Mononuclear cell (primary cell): ENCODE measurements at regions not wholly inside any gene's neighbourhood (a gene's known extent, or its start where the extent isn't known, plus 50 kb on each side); places are given as distances from the start of the nearest gene placed in this dataset.
"Not testable (repeated sequence)": the region's sequence is repeated elsewhere in the genome, so short reads cannot be mapped to it uniquely, and the experiment has no call there.

Experiments used
- H3K27me3 ChIP-seq: 2 replicates; pipeline ENCODE4 v1.6.0; 2011; ENCODE audit warnings: low read length, control low read depth; ENCODE audit not compliant: insufficient read depth
- H3K4me1 ChIP-seq: 2 replicates; pipeline ENCODE4 v1.5.1; 2011; ENCODE audit warnings: mild to moderate bottlenecking, low read length, control low read depth; ENCODE audit not compliant: insufficient read depth
- H3K4me3 ChIP-seq: 2 replicates; pipeline ENCODE4 v1.5.1; 2011; ENCODE audit warnings: mild to moderate bottlenecking, low read length, moderate library complexity
- H3K9me3 ChIP-seq: 2 replicates; pipeline ENCODE4 v1.5.1; 2011; ENCODE audit warnings: low read depth, mild to moderate bottlenecking, control low read depth, low read length

DNA sequence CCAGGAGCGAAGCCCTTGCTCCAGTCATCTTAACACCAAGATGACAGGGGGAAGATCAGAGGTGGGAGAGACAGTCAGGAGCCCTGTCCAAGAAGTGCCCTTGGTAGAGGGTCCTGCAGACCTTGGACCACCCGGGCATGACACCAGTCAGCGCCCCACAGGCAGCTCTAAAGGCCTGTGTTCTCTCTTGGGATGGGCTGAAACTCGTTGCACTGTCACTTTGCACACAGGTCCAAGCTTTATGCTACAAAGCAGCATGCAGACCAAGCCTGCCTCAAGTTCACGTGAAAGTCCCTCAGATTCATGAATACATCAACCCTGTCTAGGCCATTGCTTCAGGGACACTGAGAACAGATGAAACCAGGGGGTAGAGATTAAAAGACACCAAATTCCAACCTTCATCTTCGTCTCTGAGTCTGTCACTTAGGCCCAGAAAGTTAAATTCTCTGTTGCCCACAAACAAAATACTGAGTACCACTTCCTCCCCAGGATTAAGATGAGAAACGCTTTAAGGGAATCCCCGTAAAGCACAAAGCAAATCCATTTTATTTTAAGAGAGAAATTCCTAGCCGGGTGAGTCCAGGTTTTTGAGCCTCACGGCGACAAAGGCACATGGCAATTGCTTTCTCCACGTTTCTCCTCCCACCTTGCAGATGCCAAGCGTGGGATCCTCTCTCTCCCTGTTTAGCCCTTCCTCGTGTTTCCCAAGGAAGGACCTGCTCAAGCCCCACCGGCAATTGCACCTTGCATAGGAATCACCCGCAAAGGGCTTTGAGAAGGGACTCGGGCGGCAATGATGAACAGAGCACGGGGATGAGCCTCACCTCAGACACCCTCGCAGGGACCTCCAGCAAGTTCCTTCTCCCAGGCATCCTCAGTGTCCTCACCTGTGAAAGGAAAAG is 75.0 kb upstream of the ID2 start:
- Histone ChIP-seq H3K27me3 (no peaks in the 10 kb centered on the region), H3K4me1 (peaks cover 18% of the 10 kb centered on the region), H3K9me3 (no peaks in the 10 kb centered on the region), H3K4me3 (no peak overlapping the region)

DNA sequence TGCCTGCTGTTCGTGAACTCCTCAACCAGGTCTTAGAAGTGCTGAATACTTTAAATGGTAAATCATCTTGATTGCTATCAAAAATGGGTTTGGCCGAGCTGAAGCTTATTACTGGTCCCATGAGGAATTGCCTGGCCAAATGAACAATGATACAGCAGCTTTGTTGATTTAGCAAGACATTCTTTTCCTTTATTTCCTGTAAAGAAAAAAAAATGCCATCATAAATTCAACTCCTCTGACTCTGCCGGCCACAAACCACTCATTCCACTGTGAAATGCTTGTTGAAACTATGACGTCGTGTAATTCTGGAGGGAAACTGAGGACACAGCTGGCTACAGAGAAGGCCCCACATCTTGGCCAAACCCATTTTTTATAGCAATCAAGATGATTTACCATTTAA is 74.2 kb upstream of the ID2 start:
- Histone ChIP-seq H3K27me3 (no peaks in the 10 kb centered on the region), H3K4me3 (no peak overlapping the region), H3K4me1 (peaks cover 17% of the 10 kb centered on the region), H3K9me3 (no peaks in the 10 kb centered on the region)

DNA sequence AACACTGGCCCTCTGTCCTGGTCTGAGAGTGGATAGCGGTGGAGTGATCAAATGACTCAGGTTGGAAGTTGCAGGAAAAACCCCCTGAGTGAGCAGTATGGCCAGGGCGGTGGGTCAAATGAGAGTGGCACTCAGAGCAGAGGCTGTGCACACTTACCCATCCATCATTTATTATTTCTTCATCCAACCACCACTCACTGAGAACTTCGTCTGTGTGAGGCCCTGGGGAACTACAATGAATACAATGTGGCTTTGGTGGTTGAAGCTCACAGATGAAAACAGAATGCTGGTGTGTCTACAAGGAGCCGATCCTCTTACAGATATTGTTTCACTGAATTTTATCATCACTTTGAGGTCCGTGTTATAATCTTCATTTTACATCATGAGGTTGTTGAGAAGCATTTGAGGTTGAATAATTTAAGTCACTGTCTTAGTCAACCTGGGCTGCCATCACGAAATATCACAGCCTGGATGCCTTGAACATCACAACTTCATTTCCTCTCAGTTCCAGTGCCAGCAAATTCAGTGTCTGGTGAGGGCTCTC is 73.4 kb upstream of the ID2 start:
- no peaks in the 10 kb centered on the region for H3K27me3 ChIP-seq
- H3K9me3 ChIP-seq, result no peaks in the 10 kb centered on the region
- peaks cover 12% of the 10 kb centered on the region for H3K4me1 ChIP-seq
- no peak overlapping the region for H3K4me3 ChIP-seq

DNA sequence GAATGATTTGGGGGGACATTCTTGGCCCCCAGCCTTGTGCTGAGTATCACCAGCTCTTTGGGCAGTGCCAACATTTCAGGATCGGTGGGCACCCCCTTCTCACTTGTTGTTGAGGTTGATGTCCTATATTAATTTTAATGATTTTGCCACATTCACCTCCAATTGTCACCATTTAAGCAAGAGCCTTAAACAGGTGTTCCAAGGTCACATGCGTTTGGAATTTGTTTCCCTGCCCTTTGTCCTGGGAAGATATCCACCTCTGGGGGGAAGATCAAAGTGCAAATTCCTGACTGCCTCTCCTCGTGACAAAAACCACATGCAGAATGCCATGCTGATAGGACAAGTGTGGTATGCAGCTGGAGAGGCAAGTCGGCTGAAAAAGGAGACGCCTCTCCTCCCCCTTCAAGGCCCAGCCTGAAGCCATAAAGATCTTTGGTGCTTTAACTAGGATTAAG is 72.5 kb upstream of the ID2 start:
- peaks cover 12% of the 10 kb centered on the region for H3K4me1 ChIP-seq
- H3K9me3 ChIP-seq, result no peaks in the 10 kb centered on the region
- no peak overlapping the region for H3K4me3 ChIP-seq
- H3K27me3 ChIP-seq, result no peaks in the 10 kb centered on the region

DNA sequence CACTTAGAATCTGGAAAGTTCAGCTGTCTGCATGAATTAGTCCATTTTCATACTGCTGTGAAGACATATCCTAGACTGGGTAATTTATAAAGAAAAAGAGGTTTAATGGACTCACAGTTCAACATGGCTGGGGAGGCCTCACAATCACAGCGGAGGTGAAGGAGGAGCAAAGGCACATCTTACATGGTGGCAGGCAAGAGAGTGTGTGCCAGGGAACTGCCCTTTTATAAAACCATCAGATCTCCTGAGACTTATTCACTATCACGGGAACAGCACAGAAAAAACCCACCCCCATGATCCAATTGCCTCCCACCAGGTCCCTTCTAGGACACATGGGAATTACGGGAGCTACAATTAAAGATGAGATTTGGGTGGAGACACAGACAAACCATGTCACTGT is 71.1 kb upstream of the ID2 start:
- H3K9me3 ChIP-seq, H3K4me3 ChIP-seq, H3K27me3 ChIP-seq: not testable (repeated sequence)

DNA sequence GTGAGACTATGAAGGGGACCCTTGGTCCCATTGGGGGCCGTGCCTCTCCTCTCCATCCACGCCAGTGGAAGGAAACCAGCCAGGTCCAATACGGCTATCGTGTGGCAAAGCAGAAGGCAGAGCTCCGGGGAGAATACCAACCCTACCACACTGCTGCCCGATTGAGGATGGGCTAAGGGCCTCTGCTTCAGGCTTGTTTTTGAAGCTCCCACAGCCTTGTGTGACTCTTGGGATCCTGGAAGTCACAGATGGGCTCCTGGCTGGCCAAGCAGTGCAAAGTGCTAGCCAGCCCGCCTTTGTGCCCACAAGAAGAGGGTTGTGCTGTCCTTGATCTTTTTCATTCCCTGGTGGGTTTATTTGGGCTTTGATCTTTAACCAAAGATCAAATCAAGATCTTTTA is 70.6 kb upstream of the ID2 start:
- Histone ChIP-seq H3K4me3 (no peak overlapping the region), H3K4me1 (peaks cover 12% of the 10 kb centered on the region), H3K27me3 (no peaks in the 10 kb centered on the region), H3K9me3 (no peaks in the 10 kb centered on the region)

More for the DNA sequence above, 71.1 kb upstream of the ID2 start:
- H3K4me1 ChIP-seq, result peaks cover 12% of the 10 kb centered on the region

DNA sequence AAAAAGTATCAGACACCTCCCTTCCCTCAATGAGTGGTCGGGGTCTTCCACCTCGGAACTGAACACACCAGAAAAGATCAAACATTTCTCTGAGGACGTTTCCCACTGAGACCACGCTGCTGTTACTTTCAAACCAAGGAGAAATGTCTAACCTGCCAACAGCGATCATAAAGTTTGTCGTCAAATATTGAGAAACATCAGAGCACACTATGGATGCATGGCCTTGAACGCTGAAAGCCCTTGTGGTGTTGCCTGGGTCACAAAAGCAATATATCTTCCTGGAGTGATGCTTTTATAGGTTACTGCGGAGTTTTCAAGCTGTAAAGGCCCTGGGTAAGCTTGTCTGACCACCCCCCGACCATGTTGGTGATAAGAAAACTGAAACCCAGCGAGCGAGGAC is 70.2 kb upstream of the ID2 start:
- no peak overlapping the region for H3K4me3 ChIP-seq
- H3K27me3 ChIP-seq, result no peaks in the 10 kb centered on the region
- peaks cover 12% of the 10 kb centered on the region for H3K4me1 ChIP-seq
- no peaks in the 10 kb centered on the region for H3K9me3 ChIP-seq

DNA sequence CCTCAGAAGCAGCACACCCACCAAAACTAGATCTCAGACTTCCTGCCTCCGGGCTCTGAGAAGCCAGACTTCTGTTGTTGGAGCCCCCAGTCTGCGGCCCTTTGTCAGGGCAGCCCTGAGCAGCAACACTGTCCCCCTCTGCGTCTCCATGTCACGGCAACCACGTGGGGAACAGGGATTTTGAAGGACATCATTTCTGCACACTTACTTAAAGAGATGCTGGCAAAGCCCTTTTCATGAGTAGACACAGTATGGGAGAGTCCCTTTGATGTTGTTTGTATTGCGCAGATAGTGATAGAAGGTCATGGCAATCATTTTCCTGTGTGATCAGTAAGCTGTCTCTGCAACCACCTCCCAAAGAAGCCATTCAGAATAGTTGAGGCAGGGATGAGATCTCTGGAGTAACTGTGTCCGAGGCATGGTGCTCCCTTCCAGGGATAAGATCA is 69.1 kb upstream of the ID2 start:
- no peak overlapping the region for H3K4me3 ChIP-seq
- H3K27me3 ChIP-seq, result no peaks in the 10 kb centered on the region
- H3K9me3 ChIP-seq, result no peaks in the 10 kb centered on the region
- peaks cover 6% of the 10 kb centered on the region for H3K4me1 ChIP-seq

DNA sequence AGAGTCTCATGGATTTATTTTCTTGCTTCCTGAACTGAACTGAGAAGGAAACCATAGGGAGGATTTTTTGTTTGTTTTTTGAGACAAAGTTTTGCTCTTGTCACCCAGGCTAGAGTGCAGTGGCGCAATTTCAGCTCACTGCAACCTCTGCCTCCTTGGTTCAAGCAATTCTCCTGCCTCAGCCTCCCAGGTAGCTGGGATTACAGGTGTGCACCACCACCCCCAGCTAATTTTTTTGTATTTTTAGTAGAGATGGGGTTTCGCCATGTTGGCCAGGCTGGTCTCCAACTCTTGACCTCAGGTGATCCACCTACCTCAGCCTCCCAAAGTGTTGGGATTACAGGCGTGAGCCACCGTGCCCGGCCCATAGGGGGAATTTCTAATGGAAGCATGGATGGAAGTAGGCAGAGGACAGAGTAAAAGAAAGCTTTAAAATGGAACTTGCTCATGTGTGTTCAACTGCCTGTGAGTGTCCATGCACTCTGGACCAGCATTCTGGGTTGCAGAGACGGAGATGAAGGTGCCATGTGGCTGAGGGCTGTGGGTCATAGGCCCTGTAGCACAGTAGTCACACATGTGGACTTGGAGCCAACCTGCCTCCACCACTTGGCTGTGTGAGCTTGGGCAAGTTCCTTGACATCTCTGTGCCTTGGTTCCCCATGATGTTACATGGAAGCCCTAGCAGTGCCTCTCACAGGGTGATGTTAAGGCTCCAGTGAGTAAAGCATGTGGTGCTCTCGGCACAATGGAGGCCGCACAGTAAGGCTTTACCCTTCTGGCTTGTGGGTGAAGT is 68.5 kb upstream of the ID2 start:
- not testable (repeated sequence) for H3K9me3 ChIP-seq, H3K4me1 ChIP-seq, H3K4me3 ChIP-seq, H3K27me3 ChIP-seq

DNA sequence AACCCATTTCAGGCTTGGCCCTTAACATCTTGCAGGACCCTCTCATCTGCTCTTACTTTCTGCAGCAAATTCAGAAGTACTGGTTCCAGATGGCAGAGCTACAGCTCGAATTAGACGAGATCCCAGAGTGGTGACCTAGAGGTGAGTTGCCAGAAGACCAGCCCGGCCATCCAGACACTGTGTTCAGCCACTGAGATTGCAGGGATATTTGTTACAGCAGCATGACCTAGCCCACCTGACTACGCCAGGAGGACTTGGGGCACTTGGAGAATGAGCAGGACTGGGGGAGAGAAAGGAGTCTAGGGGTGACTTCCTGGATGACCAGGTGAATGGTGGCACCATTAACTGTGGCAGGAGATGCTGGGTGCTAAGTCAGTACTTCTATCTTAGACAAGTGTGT is 67.2 kb upstream of the ID2 start:
- Histone ChIP-seq H3K4me1 (no peaks in the 10 kb centered on the region), H3K27me3 (no peaks in the 10 kb centered on the region), H3K9me3 (no peaks in the 10 kb centered on the region), H3K4me3 (no peak overlapping the region)

DNA sequence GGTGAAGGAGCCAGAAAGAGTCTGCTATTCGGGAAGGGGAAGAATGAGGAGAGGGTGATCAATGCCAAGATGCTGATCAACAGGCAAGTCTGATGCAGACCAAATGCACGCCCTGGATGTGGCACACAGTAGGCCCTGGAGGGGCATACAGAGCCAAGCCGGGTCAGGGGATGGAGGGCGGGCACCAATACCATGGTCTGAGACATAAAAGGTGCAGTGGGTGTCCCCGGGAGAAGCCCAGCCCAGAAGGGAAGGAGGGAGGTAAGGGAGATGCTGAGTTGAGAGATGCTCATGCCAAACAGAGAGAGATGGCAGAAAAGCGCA is 66.6 kb upstream of the ID2 start:
- Histone ChIP-seq H3K4me1 (no peaks in the 10 kb centered on the region), H3K27me3 (no peaks in the 10 kb centered on the region), H3K9me3 (no peaks in the 10 kb centered on the region), H3K4me3 (no peak overlapping the region)

DNA sequence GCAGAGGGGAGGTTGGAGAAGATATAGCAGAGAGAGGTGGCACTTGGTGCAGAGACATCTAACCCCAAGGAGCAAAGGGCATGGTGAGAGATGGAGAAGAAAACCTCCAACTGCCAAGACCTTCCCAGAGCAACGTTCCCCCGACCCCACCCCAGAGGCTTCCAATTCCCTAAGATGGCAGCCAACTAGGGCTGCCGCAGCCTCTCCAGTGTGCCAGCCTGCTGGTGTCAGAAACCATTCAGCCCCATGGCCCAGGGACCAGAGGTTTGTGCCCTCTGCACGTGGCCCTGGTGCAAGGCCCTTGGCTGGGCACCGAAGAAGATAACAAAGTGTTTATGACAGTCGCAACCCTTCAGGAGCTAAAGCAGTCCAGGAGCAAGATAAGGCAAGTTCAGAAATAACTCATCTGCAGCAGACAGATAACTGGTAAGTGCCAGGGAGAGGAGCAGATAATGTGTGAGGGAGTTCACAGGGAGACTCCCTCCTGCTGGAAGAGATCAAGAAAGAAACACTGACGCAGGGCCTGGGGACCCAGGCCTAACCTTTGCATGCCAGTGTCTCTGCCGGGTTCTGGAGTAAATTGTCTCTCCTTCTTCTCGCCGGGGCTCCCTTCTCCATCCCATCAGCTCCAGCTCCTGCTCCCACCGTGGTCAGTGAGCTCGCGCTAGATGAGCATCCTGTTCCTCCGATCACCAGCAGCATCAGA is 66.1 kb upstream of the ID2 start:
- Histone ChIP-seq H3K27me3 (no peaks in the 10 kb centered on the region), H3K4me3 (no peak overlapping the region), H3K9me3 (no peaks in the 10 kb centered on the region), H3K4me1 (no peaks in the 10 kb centered on the region)

DNA sequence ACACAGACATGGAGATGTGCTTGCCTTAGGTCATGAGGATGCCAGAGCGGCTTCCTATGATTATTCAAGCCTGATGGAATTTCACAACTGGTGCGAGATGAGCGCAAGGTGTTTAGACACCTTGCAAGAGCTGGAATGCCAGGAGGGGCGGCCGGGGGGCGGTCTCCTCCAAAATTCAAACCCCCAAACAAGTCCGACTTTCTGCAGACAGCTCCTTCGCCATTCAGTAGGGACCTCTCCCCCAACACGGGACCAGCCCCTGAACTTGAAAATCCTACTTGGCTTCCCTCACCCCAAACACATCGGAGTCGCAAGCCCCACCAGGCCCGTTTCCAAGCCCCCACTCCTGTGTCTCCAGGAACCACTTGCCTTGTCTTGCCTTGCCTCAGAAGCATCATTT is 64.8 kb upstream of the ID2 start:
- H3K27me3 ChIP-seq, result no peaks in the 10 kb centered on the region
- no peak overlapping the region for H3K4me3 ChIP-seq
- H3K9me3 ChIP-seq, result no peaks in the 10 kb centered on the region

DNA sequence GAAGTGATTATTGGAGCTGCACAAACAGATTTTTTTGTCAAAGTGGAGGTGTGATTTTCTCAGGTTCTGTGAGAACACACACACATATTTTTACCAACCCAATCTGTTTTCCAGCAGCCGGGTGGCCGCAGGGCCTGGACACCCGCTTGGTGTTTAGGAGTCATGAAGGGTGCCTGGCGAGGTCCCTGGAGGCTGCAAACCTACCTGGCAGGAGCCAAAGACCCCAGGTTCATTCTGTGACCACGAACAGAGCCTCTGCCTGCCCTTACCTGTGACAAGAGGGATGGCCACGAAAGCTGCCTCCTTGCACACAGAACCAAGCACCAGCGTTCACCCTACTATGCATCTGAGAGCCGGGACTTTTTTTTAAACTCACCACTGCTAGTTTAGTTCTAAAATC is 64.3 kb upstream of the ID2 start:
- Histone ChIP-seq H3K4me1 (no peaks in the 10 kb centered on the region), H3K27me3 (no peaks in the 10 kb centered on the region), H3K9me3 (no peaks in the 10 kb centered on the region), H3K4me3 (no peak overlapping the region)

More for the DNA sequence above, 64.8 kb upstream of the ID2 start:
- no peaks in the 10 kb centered on the region for H3K4me1 ChIP-seq

DNA sequence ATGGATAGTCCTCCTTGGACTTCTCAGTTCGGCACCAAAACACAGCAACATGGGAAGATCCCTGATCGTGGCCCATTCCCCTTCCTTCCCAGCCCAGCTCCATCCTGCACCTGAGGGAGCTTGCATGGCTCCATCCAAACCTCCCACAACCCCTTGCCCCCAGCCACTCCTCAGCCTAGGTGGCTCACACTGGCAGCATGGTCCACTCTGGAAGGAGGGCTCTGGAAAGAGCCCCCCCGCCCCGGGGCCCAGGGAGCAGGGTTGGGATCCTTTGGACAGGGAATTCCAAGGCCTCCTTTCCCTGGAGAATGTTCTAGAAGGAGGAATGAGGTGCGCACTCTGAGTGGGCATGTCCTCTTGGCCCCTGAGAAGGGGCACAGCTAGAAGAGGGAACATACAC is 62.8 kb upstream of the ID2 start:
- Histone ChIP-seq H3K9me3 (no peaks in the 10 kb centered on the region), H3K4me3 (no peak overlapping the region), H3K27me3 (no peaks in the 10 kb centered on the region), H3K4me1 (no peaks in the 10 kb centered on the region)
